ENCODE measurements at regions not wholly inside any gene's neighbourhood (a gene's known extent, or its start where the extent isn't known, plus 50 kb on each side); places are given as distances from the start of the nearest gene placed in this dataset.

DNA sequence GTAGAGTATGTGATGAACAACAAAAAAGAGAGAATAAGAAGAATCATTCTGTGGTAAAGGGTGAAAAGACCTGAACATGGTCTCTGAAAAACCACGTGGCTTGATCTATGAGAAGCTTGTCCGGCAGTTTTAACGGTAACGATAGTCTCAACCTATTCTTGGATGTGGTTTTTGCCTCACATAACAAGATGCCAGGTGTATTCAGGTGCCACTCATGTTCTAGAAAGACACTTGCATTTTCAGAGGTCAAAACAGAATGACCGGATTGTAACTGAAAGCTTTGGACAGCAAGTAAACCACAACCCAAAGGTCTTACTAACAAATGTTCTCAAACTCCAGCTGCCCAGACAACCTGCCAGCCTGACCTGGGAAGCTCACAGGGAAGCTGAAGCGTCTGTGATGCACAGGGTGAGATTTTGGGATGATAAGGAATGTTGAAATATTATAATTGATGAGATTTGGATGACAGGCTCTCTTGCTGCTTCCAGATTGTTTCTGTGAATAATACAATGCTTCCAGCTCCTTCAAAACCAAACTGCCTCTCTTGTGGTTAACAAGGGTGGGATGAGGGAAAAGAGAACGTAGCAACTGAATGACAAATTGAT, 137.4 kb upstream of the GRB10 start:
- TF ChIP-seq CTCF (IDR thresholded peaks at IDR 0.05; ENCODE audit: low read depth, low read length, missing input control) (no peak), YY1 (IDR thresholded peaks at IDR 0.05) (no peak), SP1 (IDR thresholded peaks at IDR 0.05) (no peak), RAD21 (IDR thresholded peaks at IDR 0.05) (no peak), JUND (IDR thresholded peaks at IDR 0.05) (no peak), GABPA (IDR thresholded peaks at IDR 0.05 in 1 of 2, conservative IDR thresholded peaks at IDR 0.05 in 1 of 2) (no peak), HNF4A (conservative IDR thresholded peaks at IDR 0.05) (no peak)

All from liver (tissue), 3 donors.